Common myeloid progenitor, CD34-positive (primary cell): ENCODE measurements at regions not wholly inside any gene's neighbourhood (a gene's known extent, or its start where the extent isn't known, plus 50 kb on each side); places are given as distances from the start of the nearest gene placed in this dataset.
"Not testable (repeated sequence)": the region's sequence is repeated elsewhere in the genome, so short reads cannot be mapped to it uniquely, and the experiment has no call there.

Source experiments
- CTCF ChIA-PET: fragments of 350-600 bp; sonication (Branson Sonifier 250); formaldehyde crosslinking; loops from one replicate; lab custom pipeline; 2021; ENCODE audit warnings: antibody characterized with exemption; lab: Charles Lee
- POLR2A ChIA-PET: fragments of 350-600 bp; sonication (Branson Sonifier 250); formaldehyde crosslinking; loops from one replicate; lab custom pipeline; 2021; ENCODE audit warnings: antibody characterized with exemption; lab: Charles Lee
- DNase-seq, 3 donors: peaks; one replicate each; pipeline versions ENCODE4 v3.0.0 to v3.0.0-alpha.2; 2013
- H3K27ac ChIP-seq, 2 experiments: 1 replicate in 1 of 2; 2 replicates in 1 of 2; pipeline ENCODE4 v1.7.0; 2013; ENCODE audit warnings: inconsistent platforms in 2 of 2, low read length in 2 of 2, mild to moderate bottlenecking in 2 of 2, low read depth in 1 of 2, moderate library complexity in 1 of 2; ENCODE audit not compliant: severe bottlenecking in 2 of 2, insufficient read depth in 1 of 2, poor library complexity in 1 of 2
- H3K27me3 ChIP-seq, 5 experiments: replicated peaks in 2 of 5; 1 replicate in 3 of 5; 2 replicates in 2 of 5; pipeline versions ENCODE4 v1.6.1 to v1.7.0; 2013; ENCODE audit warnings: low read length in 4 of 5, mild to moderate bottlenecking in 2 of 5, moderate library complexity in 2 of 5, inconsistent platforms in 1 of 5; ENCODE audit not compliant: insufficient read depth in 5 of 5, control insufficient read depth in 4 of 5
- H3K36me3 ChIP-seq, 4 experiments: 1 replicate in 2 of 4; 2 replicates in 2 of 4; pipeline versions ENCODE4 v1.6.1 to v1.7.0; 2013; ENCODE audit warnings: low read length in 3 of 4, control low read depth in 1 of 4, mild to moderate bottlenecking in 1 of 4; ENCODE audit not compliant: control insufficient read depth in 4 of 4, insufficient read depth in 4 of 4
- H3K4me1 ChIP-seq, 4 experiments: 1 replicate in 3 of 4; 2 replicates in 1 of 4; pipeline versions ENCODE4 v1.6.1 to v1.7.1; 2013; ENCODE audit warnings: low read length in 3 of 4, mild to moderate bottlenecking in 3 of 4, control low read depth in 1 of 4, inconsistent platforms in 1 of 4, moderate library complexity in 1 of 4; ENCODE audit not compliant: control insufficient read depth in 4 of 4, insufficient read depth in 4 of 4; ENCODE audit errors: control extremely low read depth in 1 of 4
- H3K4me3 ChIP-seq, 7 experiments: 1 replicate in 4 of 7; 2 replicates in 3 of 7; pipeline versions ENCODE4 v1.5.1 to v1.7.0; 2013; ENCODE audit warnings: mild to moderate bottlenecking in 7 of 7, low read length in 6 of 7, moderate library complexity in 6 of 7, inconsistent platforms in 2 of 7, low read depth in 2 of 7, control low read depth in 1 of 7; ENCODE audit not compliant: insufficient read depth in 4 of 7, control insufficient read depth in 1 of 7; ENCODE audit errors: extremely low read depth in 1 of 7
- H3K9me3 ChIP-seq, 5 experiments: 1 replicate in 4 of 5; 2 replicates in 1 of 5; pipeline versions ENCODE4 v1.6.1 to v1.7.1; 2013; ENCODE audit warnings: low read length in 4 of 5, mild to moderate bottlenecking in 2 of 5, inconsistent platforms in 1 of 5, low read depth in 1 of 5, moderate library complexity in 1 of 5; ENCODE audit not compliant: control insufficient read depth in 4 of 5, insufficient read depth in 2 of 5; ENCODE audit errors: control extremely low read depth in 1 of 5
- WGBS: methylation state at CpG from one replicate; pipeline ENCODE4 v1.1.5; 2013; ENCODE audit not compliant: insufficient coverage; 5-methylcytosine and 5-hydroxymethylcytosine counted together

DNA sequence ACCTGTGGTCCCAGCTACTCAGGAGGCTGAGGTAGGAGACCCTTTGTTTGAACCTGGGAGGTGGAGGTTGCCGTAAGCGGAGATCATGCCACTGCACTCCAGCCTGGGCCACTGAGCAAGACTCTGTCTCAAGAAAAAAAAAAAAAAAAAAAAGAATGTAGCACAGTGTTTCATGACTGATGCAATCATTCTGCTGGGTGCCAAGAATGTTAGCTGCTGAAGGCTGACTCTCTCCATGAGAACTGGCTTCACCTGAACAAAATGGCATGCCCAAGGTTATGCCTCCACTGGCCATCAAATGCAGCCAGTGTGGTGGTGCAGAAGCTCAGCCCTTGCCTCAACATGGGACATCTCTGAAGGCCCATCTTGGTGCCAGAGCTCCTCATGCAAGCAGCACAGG lies 412.1 kb downstream of the ADAM29 start:
- no peak for DNase-seq
- 100% methylated on average over 2 of the region's 2 CpGs for WGBS
- ChIA-PET POLR2A (no interaction called here), CTCF (no interaction called here)
- H3K36me3 ChIP-seq = no peaks in the 10 kb centered on the region
- H3K27ac ChIP-seq = no peak overlapping the region
- no peak overlapping the region for H3K4me3 ChIP-seq
- H3K27me3 ChIP-seq = no peaks in the 10 kb centered on the region
- H3K9me3 ChIP-seq = peaks cover 0 to 2% (median 0%) of the 10 kb centered on the region in 5 experiments
- H3K4me1 ChIP-seq = peaks cover 0 to 2% (median 0%) of the 10 kb centered on the region in 4 experiments

DNA sequence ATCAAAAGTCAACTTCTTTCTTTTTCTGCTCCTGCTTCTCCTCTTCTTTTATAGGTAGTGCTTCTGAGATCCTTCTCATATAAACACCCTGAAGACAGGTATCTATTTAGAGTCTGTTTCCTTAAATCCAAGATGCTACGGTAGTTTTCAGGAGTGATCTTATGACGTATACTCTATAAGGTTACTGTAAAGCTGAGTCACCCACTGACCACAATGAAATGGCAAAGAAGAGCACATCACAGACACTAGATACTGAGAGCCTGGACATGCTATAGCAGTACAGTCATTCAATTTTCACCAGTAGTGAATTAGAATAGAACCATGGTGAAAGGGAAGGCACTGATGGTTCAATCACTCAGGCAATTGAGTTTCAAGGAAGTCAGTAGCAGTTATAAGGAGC lies 412.5 kb downstream of the ADAM29 start:
- H3K4me1 ChIP-seq = peaks cover 0 to 2% (median 0%) of the 10 kb centered on the region in 4 experiments
- H3K9me3 ChIP-seq = no peaks in the 10 kb centered on the region
- no peak overlapping the region for H3K27ac ChIP-seq
- ChIA-PET POLR2A (no interaction called here), CTCF (no interaction called here)
- no peak overlapping the region for H3K4me3 ChIP-seq
- peak in 2 of 3 donors; percentile 19 to 33 for DNase-seq
- WGBS = 63% methylated on average over 2 of the region's 2 CpGs
- H3K36me3 ChIP-seq = no peaks in the 10 kb centered on the region
- H3K27me3 ChIP-seq = no peaks in the 10 kb centered on the region

DNA sequence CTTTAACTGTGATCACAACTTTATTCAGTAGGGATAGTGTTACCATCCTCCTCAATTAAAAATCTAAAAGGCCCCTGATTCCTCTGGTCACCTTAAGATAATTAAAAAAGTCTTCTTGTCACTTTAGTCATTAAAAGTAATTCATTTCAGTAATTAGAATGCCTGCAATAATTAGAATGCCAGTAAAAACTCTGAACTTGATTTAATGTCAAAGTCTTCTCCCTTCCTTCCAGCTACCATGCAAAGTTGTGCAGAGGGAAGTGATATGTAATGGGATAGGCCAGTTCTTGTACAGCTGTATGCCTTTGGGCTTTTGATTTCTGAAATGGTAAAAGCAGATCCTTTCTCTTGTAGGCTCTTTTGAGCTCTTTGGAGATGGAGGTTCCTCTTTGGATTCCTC lies 417.2 kb downstream of the ADAM29 start:
- Histone ChIP-seq H3K27ac (no peak overlapping the region), H3K4me1 (peaks cover 0 to 2% (median 0%) of the 10 kb centered on the region in 4 experiments), H3K27me3 (no peaks in the 10 kb centered on the region), H3K9me3 (no peaks in the 10 kb centered on the region), H3K36me3 (no peaks in the 10 kb centered on the region), H3K4me3 (no peak overlapping the region)
- DNase-seq = no peak
- POLR2A ChIA-PET = interaction anchor here (0.6 kb wide), 1 partner anchor 35 kb away, joined by 3 read pairs; no protein-coding TSS in a partner anchor
- CTCF ChIA-PET = interaction anchor here (0.7 kb wide), 1 partner anchor 16 kb away, joined by 3 read pairs; no protein-coding TSS in a partner anchor

DNA sequence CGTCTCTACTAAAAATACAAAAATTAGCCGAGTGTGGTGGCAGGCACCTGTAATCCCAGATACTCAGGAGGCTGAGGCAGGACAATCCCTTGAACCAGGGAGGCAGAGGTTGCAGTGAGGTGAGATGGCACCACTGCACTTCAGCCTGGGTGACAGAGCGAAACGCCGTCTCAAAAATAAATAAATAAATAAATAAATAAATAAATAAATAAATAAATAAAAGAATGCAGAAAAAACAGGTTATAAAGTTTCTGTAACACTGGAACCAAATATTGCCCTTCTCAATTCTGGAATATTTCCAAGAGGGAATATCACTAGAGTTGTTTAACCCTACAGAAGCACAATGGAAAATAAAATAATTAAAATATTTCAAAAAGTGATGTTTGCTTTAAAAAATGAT lies 418.4 kb downstream of the ADAM29 start:
- H3K9me3 ChIP-seq, H3K27me3 ChIP-seq, H3K27ac ChIP-seq, H3K4me1 ChIP-seq, H3K36me3 ChIP-seq, DNase-seq, H3K4me3 ChIP-seq, POLR2A ChIA-PET: not testable (repeated sequence)
- 100% methylated on average over 1 of the region's 5 CpGs for WGBS
- CTCF ChIA-PET = interaction anchor here (1.1 kb wide), 1 partner anchor 14 kb away, joined by 3 read pairs; no protein-coding TSS in a partner anchor

DNA sequence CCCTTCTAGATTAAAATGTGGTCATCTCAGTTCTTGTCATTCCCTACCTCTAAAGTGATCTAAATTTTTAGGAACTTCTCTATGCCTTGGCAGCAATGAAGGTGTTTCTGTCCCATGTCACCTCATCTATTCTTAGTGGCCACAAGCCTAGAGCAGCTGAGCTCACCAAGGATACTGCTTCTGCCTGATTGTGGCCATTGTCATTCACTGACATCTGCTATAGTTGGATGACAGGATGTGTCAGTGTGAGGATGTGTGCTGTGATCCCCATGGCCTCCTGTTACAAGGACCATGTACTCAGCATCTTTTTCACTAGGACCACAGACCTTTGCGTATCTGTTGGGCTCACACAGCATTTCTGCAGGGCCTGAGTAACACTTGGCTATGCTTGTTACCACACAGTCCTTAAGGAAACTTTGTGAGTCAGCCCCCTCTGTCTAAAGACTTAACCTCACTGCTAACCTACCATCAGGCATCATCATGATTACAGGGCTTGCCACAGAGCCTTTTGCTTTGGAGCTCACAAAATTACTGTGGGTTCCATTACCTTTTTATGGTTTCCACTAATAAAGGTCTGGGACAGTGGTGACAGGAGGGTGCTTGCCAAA lies 421.0 kb downstream of the ADAM29 start:
- POLR2A ChIA-PET = no interaction called here
- 100% methylated on average over 1 of the region's 1 CpG for WGBS

DNA sequence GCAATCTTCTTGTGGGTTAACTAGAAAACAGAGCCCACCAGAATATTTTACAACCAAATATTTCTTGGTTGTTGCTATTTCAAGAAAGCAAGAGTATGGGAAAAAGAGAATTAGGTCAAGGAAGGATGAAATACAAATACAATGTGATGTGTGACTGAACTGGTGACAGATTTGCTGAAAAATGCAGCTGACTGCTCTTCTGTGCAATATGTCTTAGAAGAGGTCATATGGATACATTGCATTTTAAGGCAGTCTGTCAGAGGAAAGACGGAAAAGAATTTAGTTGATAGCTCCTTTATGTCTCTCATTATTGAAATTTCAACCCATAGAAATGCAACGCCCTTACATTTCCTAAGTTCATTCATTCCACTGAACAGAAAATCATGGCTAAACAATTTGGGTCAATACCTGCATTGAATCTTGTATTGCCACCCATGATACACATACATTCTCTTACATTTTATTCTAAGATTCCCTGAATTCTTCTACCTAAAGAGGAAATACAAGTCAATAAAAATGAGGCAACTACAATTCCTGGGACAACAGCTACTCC lies 423.1 kb downstream of the ADAM29 start:
- no peak for DNase-seq
- Histone ChIP-seq H3K4me1 (no peaks in the 10 kb centered on the region), H3K9me3 (peaks cover 0 to 7% (median 0%) of the 10 kb centered on the region in 5 experiments), H3K27ac (no peak overlapping the region), H3K4me3 (no peak overlapping the region), H3K27me3 (no peaks in the 10 kb centered on the region), H3K36me3 (no peaks in the 10 kb centered on the region)
- ChIA-PET CTCF (no interaction called here), POLR2A (no interaction called here)
- whole genome bisulfite sequencing = 83% methylated on average over 1 of the region's 2 CpGs

More for the DNA sequence above, 421.0 kb downstream of the ADAM29 start:
- CTCF ChIA-PET = no interaction called here
- H3K4me3 ChIP-seq = no peak overlapping the region
- DNase-seq = no peak
- H3K36me3 ChIP-seq = no peaks in the 10 kb centered on the region
- H3K9me3 ChIP-seq = peaks cover 0 to 3% (median 0%) of the 10 kb centered on the region in 5 experiments
- no peaks in the 10 kb centered on the region for H3K4me1 ChIP-seq
- no peak overlapping the region for H3K27ac ChIP-seq
- no peaks in the 10 kb centered on the region for H3K27me3 ChIP-seq

DNA sequence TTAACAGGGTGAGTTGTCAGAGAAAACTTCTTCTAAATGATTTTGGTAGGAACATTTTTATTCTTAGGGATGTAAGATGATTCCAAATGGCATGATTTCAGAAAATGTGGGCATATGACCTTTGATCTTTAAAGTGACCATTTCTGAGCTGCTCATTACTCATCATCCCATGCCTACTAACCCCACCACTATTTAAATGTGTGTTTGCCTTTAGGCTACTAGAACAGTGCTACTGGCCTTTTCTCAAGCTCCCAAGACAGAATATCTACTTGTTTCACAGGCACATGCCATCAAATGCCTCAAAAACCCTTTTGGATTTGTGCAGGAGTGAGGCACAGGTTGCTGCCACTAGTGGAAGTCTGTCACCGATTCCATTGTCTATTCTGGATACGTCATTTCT lies 428.2 kb downstream of the ADAM29 start:
- Histone ChIP-seq H3K27me3 (no peaks in the 10 kb centered on the region), H3K36me3 (no peaks in the 10 kb centered on the region), H3K27ac (no peak overlapping the region), H3K9me3 (peaks cover 0 to 7% (median 0%) of the 10 kb centered on the region in 5 experiments), H3K4me3 (no peak overlapping the region), H3K4me1 (no peaks in the 10 kb centered on the region)
- ChIA-PET CTCF (no interaction called here), POLR2A (no interaction called here)
- no peak for DNase-seq
- no CpG with 5 or more reads among the region's 2 CpGs for WGBS
